ENCODE measurements at regions not wholly inside any gene's neighbourhood (a gene's known extent, or its start where the extent isn't known, plus 50 kb on each side); places are given as distances from the start of the nearest gene placed in this dataset.

- TF ChIP-seq, protein P1, sequence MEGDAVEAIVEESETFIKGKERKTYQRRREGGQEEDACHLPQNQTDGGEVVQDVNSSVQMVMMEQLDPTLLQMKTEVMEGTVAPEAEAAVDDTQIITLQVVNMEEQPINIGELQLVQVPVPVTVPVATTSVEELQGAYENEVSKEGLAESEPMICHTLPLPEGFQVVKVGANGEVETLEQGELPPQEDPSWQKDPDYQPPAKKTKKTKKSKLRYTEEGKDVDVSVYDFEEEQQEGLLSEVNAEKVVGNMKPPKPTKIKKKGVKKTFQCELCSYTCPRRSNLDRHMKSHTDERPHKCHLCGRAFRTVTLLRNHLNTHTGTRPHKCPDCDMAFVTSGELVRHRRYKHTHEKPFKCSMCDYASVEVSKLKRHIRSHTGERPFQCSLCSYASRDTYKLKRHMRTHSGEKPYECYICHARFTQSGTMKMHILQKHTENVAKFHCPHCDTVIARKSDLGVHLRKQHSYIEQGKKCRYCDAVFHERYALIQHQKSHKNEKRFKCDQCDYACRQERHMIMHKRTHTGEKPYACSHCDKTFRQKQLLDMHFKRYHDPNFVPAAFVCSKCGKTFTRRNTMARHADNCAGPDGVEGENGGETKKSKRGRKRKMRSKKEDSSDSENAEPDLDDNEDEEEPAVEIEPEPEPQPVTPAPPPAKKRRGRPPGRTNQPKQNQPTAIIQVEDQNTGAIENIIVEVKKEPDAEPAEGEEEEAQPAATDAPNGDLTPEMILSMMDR (IDR thresholded peaks at IDR 0.05): no peak
- TF ChIP-seq, protein P2, sequence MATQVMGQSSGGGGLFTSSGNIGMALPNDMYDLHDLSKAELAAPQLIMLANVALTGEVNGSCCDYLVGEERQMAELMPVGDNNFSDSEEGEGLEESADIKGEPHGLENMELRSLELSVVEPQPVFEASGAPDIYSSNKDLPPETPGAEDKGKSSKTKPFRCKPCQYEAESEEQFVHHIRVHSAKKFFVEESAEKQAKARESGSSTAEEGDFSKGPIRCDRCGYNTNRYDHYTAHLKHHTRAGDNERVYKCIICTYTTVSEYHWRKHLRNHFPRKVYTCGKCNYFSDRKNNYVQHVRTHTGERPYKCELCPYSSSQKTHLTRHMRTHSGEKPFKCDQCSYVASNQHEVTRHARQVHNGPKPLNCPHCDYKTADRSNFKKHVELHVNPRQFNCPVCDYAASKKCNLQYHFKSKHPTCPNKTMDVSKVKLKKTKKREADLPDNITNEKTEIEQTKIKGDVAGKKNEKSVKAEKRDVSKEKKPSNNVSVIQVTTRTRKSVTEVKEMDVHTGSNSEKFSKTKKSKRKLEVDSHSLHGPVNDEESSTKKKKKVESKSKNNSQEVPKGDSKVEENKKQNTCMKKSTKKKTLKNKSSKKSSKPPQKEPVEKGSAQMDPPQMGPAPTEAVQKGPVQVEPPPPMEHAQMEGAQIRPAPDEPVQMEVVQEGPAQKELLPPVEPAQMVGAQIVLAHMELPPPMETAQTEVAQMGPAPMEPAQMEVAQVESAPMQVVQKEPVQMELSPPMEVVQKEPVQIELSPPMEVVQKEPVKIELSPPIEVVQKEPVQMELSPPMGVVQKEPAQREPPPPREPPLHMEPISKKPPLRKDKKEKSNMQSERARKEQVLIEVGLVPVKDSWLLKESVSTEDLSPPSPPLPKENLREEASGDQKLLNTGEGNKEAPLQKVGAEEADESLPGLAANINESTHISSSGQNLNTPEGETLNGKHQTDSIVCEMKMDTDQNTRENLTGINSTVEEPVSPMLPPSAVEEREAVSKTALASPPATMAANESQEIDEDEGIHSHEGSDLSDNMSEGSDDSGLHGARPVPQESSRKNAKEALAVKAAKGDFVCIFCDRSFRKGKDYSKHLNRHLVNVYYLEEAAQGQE (IDR thresholded peaks at IDR 0.05; ENCODE audit: insufficient read depth in 1 of 2, low read depth in 2 of 2, low read length in 1 of 2): no peak
These were observed 148.0 kb upstream of the MBNL1 start for GRCh38 chr3:152120601-152121269.
